Neural progenitor cell (in vitro differentiated cells): ENCODE measurements at regions not wholly inside any gene's neighbourhood (a gene's known extent, or its start where the extent isn't known, plus 50 kb on each side); places are given as distances from the start of the nearest gene placed in this dataset.

Source experiments
- CTCF ChIP-seq: fragments of 200-600 bp; sonication (generic); IDR thresholded peaks from 2 replicates; pipeline ENCODE4 v1.5.1; 2017; ENCODE audit warnings: antibody characterized with exemption, mild to moderate bottlenecking
- EZH2 ChIP-seq: fragments of 200-600 bp; sonication (generic); IDR thresholded peaks from 2 replicates; pipeline ENCODE4 v1.6.1; 2017; ENCODE audit warnings: antibody characterized with exemption, mild to moderate bottlenecking, moderate library complexity
- EZH2phosphoT487 ChIP-seq: fragments of 200-600 bp; sonication (generic); IDR thresholded peaks from 2 replicates; pipeline ENCODE4 v1.6.1; 2017; ENCODE audit warnings: antibody characterized with exemption

GRCh38 chr4:189096717-189097116 is 844.0 kb upstream of the FRG1 start:
- peak; percentile 15 for TF ChIP-seq CTCF
- no peak for TF ChIP-seq EZH2phosphoT487
- TF ChIP-seq EZH2: no peak
